ENCODE measurements at regions not wholly inside any gene's neighbourhood (a gene's known extent, or its start where the extent isn't known, plus 50 kb on each side); places are given as distances from the start of the nearest gene placed in this dataset.

DNA sequence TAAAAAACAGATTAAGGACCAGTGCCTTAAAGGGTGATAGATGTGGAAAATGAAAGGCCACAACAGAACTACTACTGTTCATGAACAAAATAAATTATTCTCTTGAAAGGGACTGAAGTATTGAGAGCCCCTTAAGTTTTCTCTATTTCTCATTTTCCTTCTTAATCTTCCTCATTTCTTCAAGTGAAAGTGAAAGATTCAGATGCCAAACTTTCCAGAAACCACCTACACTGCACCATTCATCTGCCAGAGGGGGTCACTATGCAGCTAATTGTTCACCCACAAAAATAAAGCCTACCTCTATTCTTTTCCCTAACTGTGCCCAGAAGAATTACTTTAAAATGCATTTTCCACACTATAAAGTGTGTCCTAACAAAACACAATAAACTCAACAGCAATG, 140.1 kb downstream of the NR4A2 start:
- TF ChIP-seq, protein P1, sequence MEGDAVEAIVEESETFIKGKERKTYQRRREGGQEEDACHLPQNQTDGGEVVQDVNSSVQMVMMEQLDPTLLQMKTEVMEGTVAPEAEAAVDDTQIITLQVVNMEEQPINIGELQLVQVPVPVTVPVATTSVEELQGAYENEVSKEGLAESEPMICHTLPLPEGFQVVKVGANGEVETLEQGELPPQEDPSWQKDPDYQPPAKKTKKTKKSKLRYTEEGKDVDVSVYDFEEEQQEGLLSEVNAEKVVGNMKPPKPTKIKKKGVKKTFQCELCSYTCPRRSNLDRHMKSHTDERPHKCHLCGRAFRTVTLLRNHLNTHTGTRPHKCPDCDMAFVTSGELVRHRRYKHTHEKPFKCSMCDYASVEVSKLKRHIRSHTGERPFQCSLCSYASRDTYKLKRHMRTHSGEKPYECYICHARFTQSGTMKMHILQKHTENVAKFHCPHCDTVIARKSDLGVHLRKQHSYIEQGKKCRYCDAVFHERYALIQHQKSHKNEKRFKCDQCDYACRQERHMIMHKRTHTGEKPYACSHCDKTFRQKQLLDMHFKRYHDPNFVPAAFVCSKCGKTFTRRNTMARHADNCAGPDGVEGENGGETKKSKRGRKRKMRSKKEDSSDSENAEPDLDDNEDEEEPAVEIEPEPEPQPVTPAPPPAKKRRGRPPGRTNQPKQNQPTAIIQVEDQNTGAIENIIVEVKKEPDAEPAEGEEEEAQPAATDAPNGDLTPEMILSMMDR (IDR thresholded peaks at IDR 0.05; ENCODE audit: insufficient read depth, low read length, poor library complexity, severe bottlenecking), result peak; percentile 39
- DNase-seq (ENCODE audit: extremely low read depth, insufficient read length), result peak; percentile 13
- Histone ChIP-seq H3K36me3 (ENCODE audit: control insufficient read depth, insufficient read depth, low read length) (no peaks in the 10 kb centered on the region), H3K4me3 (replicated peaks; ENCODE audit: low read depth, low read length) (no peak overlapping the region), H3K27me3 (replicated peaks; ENCODE audit: control insufficient read depth, insufficient read depth, low read length) (no peaks in the 10 kb centered on the region)

DNA sequence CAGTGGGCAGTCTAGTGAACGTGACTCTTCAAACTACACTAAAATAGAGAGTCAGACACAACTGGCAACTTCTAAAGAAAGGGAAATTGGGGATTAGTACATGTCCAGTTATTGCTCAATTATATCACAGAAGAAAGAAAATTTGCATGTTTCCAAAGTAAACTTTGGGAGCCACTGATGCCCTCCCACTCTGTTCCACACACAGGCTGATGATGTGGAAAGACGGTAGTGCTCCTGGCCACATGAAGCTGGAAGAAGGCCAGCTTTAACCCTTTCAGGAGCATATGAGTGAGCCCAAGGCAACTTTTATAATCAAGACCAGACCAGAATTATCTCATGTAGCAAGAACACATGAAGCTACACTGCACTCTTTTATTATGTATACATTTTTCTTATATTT, 141.0 kb downstream of the NR4A2 start:
- DNase-seq (ENCODE audit: extremely low read depth, insufficient read length), result no peak
- H3K4me3 ChIP-seq (replicated peaks; ENCODE audit: low read depth, low read length), result no peak overlapping the region
- H3K27me3 ChIP-seq (replicated peaks; ENCODE audit: control insufficient read depth, insufficient read depth, low read length), result no peaks in the 10 kb centered on the region
- TF ChIP-seq, protein P1 (IDR thresholded peaks at IDR 0.05; ENCODE audit: insufficient read depth, low read length, poor library complexity, severe bottlenecking), result no peak
- no peaks in the 10 kb centered on the region for H3K36me3 ChIP-seq (ENCODE audit: control insufficient read depth, insufficient read depth, low read length)

DNA sequence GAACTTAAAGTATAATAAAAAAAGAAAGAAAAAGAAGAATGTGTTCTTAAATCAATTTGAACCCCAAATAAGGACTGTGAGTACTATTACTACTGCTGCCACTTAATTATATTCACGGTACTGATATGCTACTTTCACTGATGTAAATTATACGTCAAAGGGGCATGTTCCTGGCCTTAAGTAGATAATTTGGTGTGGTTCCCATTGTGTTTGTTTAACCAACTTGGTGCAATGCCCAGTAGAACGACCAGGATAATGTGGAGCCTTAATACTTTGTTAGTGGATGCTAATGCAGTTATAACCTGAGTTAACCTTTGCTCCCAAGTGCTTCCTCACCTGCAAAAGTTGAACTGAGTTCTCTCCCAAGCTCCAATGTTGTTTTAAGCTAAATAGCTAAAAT, 142.0 kb downstream of the NR4A2 start:
- Histone ChIP-seq H3K36me3 (ENCODE audit: control insufficient read depth, insufficient read depth, low read length) (no peaks in the 10 kb centered on the region), H3K27me3 (replicated peaks; ENCODE audit: control insufficient read depth, insufficient read depth, low read length) (no peaks in the 10 kb centered on the region), H3K4me3 (replicated peaks; ENCODE audit: low read depth, low read length) (no peak overlapping the region)
- DNase-seq (ENCODE audit: extremely low read depth, insufficient read length), result no peak
- TF ChIP-seq, protein P1 (IDR thresholded peaks at IDR 0.05; ENCODE audit: insufficient read depth, low read length, poor library complexity, severe bottlenecking), result no peak

DNA sequence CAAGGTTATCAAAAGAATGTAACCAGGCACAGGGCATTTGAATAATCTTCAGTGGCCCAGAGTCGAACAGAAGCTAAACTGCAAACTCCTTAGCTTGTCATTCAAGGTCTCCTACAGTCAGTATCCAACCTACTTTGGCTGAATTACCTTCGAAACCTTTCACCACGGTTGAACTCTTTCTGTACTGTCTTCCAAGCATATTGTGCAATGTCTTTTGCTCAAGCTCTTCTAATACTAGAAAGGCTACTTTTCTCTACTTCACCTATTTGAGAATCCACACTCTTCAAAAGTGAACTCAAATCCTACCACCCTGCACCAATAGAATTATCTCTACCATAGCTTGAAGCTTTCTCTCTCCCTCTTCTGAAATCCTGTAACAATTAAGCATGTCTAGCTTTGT, 142.9 kb downstream of the NR4A2 start:
- TF ChIP-seq, protein P1 (IDR thresholded peaks at IDR 0.05; ENCODE audit: insufficient read depth, low read length, poor library complexity, severe bottlenecking), result no peak
- DNase-seq (ENCODE audit: extremely low read depth, insufficient read length), result no peak
- H3K4me3 ChIP-seq (replicated peaks; ENCODE audit: low read depth, low read length), result no peak overlapping the region
- H3K27me3 ChIP-seq (replicated peaks; ENCODE audit: control insufficient read depth, insufficient read depth, low read length), result no peaks in the 10 kb centered on the region
- H3K36me3 ChIP-seq (ENCODE audit: control insufficient read depth, insufficient read depth, low read length), result no peaks in the 10 kb centered on the region

DNA sequence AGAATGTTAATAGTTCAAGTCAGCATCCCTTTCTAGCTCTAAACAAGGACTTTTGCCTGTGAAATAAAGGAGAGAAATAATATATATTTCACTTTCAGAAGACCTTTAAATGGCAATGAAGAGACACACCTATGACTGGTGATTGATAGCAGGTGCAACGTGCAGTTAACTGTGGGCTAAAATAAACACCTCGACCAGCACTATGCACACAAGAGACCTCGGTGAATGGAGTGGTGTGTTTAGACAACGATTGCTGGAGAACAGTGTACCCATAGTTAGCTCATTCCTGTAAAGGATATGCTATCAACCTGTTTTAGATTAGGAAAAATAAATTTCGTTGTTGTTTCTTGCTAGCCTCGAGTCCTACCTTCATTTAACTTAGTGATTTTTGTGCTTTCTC, 143.4 kb downstream of the NR4A2 start:
- Histone ChIP-seq H3K36me3 (ENCODE audit: control insufficient read depth, insufficient read depth, low read length) (no peaks in the 10 kb centered on the region), H3K27me3 (replicated peaks; ENCODE audit: control insufficient read depth, insufficient read depth, low read length) (no peaks in the 10 kb centered on the region), H3K4me3 (replicated peaks; ENCODE audit: low read depth, low read length) (no peak overlapping the region)
- DNase-seq (ENCODE audit: extremely low read depth, insufficient read length), result no peak
- TF ChIP-seq, protein P1 (IDR thresholded peaks at IDR 0.05; ENCODE audit: insufficient read depth, low read length, poor library complexity, severe bottlenecking), result no peak

DNA sequence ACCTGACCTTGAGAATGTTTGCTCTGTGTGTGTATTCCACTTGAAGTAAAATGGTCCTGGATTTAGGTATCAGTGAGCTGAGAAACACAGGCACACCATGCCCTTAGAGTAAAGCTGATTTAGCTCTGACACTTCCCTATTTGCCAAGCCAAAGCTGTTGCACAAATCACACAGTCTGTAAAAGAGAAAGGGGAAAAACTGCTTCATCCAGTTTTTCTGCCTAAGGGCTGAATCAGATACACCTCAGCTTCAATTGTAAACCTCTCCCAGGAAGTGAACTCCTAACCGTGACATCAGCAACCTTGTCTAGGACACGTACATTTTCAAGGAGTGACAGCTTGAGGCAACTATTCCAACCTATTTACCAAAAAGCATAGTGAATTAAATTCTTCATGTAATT, 150.4 kb downstream of the NR4A2 start:
- TF ChIP-seq, protein P1 (IDR thresholded peaks at IDR 0.05; ENCODE audit: insufficient read depth, low read length, poor library complexity, severe bottlenecking), result no peak
- no peak for DNase-seq (ENCODE audit: extremely low read depth, insufficient read length)
- H3K27me3 ChIP-seq (replicated peaks; ENCODE audit: control insufficient read depth, insufficient read depth, low read length), result no peaks in the 10 kb centered on the region
- no peaks in the 10 kb centered on the region for H3K36me3 ChIP-seq (ENCODE audit: control insufficient read depth, insufficient read depth, low read length)
- H3K4me3 ChIP-seq (replicated peaks; ENCODE audit: low read depth, low read length), result no peak overlapping the region
